DMS79 treated with DMSO at 0.1 percent for 48 hours (cell line): ENCODE measurements at regions not wholly inside any gene's neighbourhood (a gene's known extent, or its start where the extent isn't known, plus 50 kb on each side); places are given as distances from the start of the nearest gene placed in this dataset.

Experiments
- DNase-seq: peaks from one replicate; lab custom pipeline; 2025; lab: John Stamatoyannopoulos, UW

- DNase-seq, result no peak
Observed at GRCh38 chr21:19236209-19236608, 832.6 kb upstream of the TMPRSS15 start.

GRCh38 chr21:19237608-19238007 lies 834.0 kb upstream of the TMPRSS15 start:
- no peak for DNase-seq

GRCh38 chr21:19239696-19240095 lies 836.1 kb upstream of the TMPRSS15 start:
- DNase-seq, result no peak

- no peak for DNase-seq
Observed at GRCh38 chr21:19244502-19245187, 841.1 kb upstream of the TMPRSS15 start.

- DNase-seq, result no peak
Observed at GRCh38 chr21:19245188-19245580, 841.6 kb upstream of the TMPRSS15 start.

- no peak for DNase-seq
Observed at GRCh38 chr21:19246018-19246417, 842.4 kb upstream of the TMPRSS15 start.

- DNase-seq, result no peak
Observed at GRCh38 chr21:19256934-19257660, 853.5 kb upstream of the TMPRSS15 start.

- DNase-seq, result no peak
Observed at GRCh38 chr21:19261731-19262376, 858.3 kb upstream of the TMPRSS15 start.

- DNase-seq, result no peak
Observed at GRCh38 chr21:19266636-19267035, 863.1 kb upstream of the TMPRSS15 start.

- DNase-seq, result no peak
Observed at GRCh38 chr21:19268686-19269085, 865.1 kb upstream of the TMPRSS15 start.

- DNase-seq, result no peak
Observed at GRCh38 chr21:19275065-19275464, 871.5 kb upstream of the TMPRSS15 start.

- no peak for DNase-seq
Observed at GRCh38 chr21:19276665-19277064, 873.1 kb upstream of the TMPRSS15 start.

- no peak for DNase-seq
Observed at GRCh38 chr21:19286876-19287275, 883.3 kb upstream of the TMPRSS15 start.

- DNase-seq, result no peak
Observed at GRCh38 chr21:19290328-19290727, 886.7 kb upstream of the TMPRSS15 start.

- DNase-seq, result no peak
Observed at GRCh38 chr21:19320291-19320690, 916.7 kb upstream of the TMPRSS15 start.

- DNase-seq, result no peak
Observed at GRCh38 chr21:19321688-19322087, 918.1 kb upstream of the TMPRSS15 start.

GRCh38 chr21:19322360-19322759 lies 918.8 kb upstream of the TMPRSS15 start:
- no peak for DNase-seq

GRCh38 chr21:19326531-19327319 lies 923.1 kb upstream of the TMPRSS15 start:
- no peak for DNase-seq

GRCh38 chr21:19328954-19329353 lies 925.4 kb upstream of the TMPRSS15 start:
- no peak for DNase-seq

- DNase-seq, result peak; percentile 49
Observed at GRCh38 chr21:19340303-19340702, 936.7 kb upstream of the TMPRSS15 start.

GRCh38 chr21:19340954-19341353 lies 937.4 kb upstream of the TMPRSS15 start:
- DNase-seq, result no peak

- DNase-seq, result no peak
Observed at GRCh38 chr21:19343711-19344110, 940.1 kb upstream of the TMPRSS15 start.
